ENCODE measurements at regions not wholly inside any gene's neighbourhood (a gene's known extent, or its start where the extent isn't known, plus 50 kb on each side); places are given as distances from the start of the nearest gene placed in this dataset.
A peak's percentile ranks its signal among the peaks of the same experiment; 100 is the strongest.
"Not testable (repeated sequence)": the region's sequence is repeated elsewhere in the genome, so short reads cannot be mapped to it uniquely, and the experiment has no call there.

- no peak for DNase-seq
- H3K9me3 ChIP-seq (replicated peaks), result no peaks in the 10 kb centered on the region
- no peak overlapping the region for H3K27ac ChIP-seq
- 0 out of 2 replicates have a peak, but pooled peaks cover 4% of the 10 kb centered on the region for H3K27me3 ChIP-seq
- no peaks in the 10 kb centered on the region for H3K36me3 ChIP-seq
- no peaks in the 10 kb centered on the region for H3K4me1 ChIP-seq
- no peak overlapping the region for H3K4me3 ChIP-seq
Observed at GRCh38 chr6:115873901-115874300, 186.8 kb downstream of the FRK start.

GRCh38 chr6:115870464-115870863 is 190.2 kb downstream of the FRK start:
- no peaks in the 10 kb centered on the region for H3K36me3 ChIP-seq
- no peak for DNase-seq
- no peaks in the 10 kb centered on the region for H3K9me3 ChIP-seq (replicated peaks)
- H3K27me3 ChIP-seq, result 0 out of 2 replicates have a peak, but pooled peaks cover 4% of the 10 kb centered on the region
- H3K4me1 ChIP-seq, result no peaks in the 10 kb centered on the region
- H3K27ac ChIP-seq, result no peak overlapping the region
- H3K4me3 ChIP-seq, result no peak overlapping the region

DNA sequence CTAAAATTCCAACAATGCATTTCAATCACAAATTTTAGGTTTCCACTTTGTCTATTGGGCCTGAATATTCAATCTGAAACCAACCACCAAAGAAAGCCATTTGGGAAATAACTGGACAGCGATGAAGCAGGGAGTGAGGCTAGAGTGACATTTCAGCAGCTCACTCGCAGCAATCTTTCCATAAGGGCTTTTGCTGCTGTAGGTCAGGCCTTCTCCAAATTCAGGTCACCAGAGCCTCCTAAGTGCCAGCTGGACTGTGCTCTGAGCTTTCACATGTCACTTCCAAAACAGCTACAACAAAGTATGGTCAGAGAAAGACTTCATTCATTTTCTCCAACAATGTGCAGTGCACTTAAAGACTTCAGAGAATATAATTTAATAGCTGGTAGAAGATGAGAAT is 194.8 kb downstream of the FRK start:
- Histone ChIP-seq H3K9me3 (replicated peaks) (no peaks in the 10 kb centered on the region), H3K36me3 (no peaks in the 10 kb centered on the region), H3K4me3 (no peak overlapping the region), H3K4me1 (no peaks in the 10 kb centered on the region), H3K27me3 (no peaks in the 10 kb centered on the region), H3K27ac (no peak overlapping the region)
- no peak for DNase-seq

DNA sequence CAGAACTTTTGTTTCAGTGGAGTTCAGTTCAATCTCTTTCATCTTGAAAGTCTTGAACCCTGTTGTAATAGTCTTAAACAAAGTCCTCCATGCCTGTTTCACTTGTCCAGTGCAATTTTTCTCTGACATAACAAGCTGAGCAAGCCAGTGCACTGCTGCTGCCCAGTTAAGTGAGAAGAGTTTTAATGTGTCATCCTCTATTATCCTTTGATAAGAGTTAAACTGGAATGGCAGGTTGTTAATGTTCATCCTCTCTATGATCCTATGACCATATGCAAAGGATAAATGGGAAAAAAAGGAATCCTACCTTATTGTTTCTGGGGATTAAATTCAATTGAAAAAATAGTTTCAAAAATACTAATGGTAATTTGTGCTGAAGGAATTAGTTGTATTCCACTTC is 197.5 kb downstream of the FRK start:
- DNase-seq, result no peak
- no peak overlapping the region for H3K27ac ChIP-seq
- H3K27me3 ChIP-seq, result no peaks in the 10 kb centered on the region
- H3K4me1 ChIP-seq, result no peaks in the 10 kb centered on the region
- no peaks in the 10 kb centered on the region; the same call in 1 of the 2 replicates for H3K9me3 ChIP-seq (replicated peaks)
- H3K4me3 ChIP-seq, result no peak overlapping the region
- no peaks in the 10 kb centered on the region for H3K36me3 ChIP-seq

DNA sequence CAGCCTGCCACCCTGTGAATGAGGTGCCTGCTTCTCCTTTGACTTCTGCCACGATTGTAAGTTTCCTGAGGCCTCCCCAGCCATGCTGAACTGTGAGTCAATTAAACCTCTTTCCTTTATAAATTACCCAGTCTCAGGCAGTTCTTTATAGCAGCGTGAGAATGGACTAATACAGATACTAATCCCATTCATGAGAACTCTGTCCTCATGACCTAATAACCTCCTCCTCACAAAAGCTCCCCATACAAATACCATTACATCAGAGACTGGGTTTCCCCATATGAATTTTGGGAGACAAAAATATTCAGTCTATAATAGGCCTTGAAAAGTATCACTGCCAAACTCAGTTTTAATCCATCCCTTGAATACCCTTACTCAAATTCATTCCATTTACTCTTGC is 199.0 kb downstream of the FRK start:
- not testable (repeated sequence) for H3K4me3 ChIP-seq
- DNase-seq, result peak in 1 of 2 experiments; percentile 8

GRCh38 chr6:115859577-115859976 is 201.1 kb downstream of the FRK start:
- H3K4me1 ChIP-seq; H3K4me3 ChIP-seq; H3K36me3 ChIP-seq; H3K27me3 ChIP-seq; H3K9me3 ChIP-seq (replicated peaks); DNase-seq; H3K27ac ChIP-seq: not testable (repeated sequence)

More for the DNA sequence above, 199.0 kb downstream of the FRK start:
- H3K9me3 ChIP-seq (replicated peaks); H3K4me1 ChIP-seq; H3K27me3 ChIP-seq; H3K27ac ChIP-seq; H3K36me3 ChIP-seq: not testable (repeated sequence)

- Histone ChIP-seq H3K9me3 (replicated peaks) (peaks cover 4% of the 10 kb centered on the region; the same call in 1 of the 2 replicates), H3K4me3 (no peak overlapping the region), H3K4me1 (no peaks in the 10 kb centered on the region), H3K36me3 (no peaks in the 10 kb centered on the region), H3K27me3 (no peaks in the 10 kb centered on the region), H3K27ac (no peak overlapping the region)
- no peak for DNase-seq
Observed at GRCh38 chr6:115854866-115855665, 205.6 kb downstream of the FRK start.

- Histone ChIP-seq H3K4me1 (peaks cover 4% of the 10 kb centered on the region; the same call in 1 of the 2 replicates), H3K27me3 (no peaks in the 10 kb centered on the region), H3K27ac (no peak overlapping the region), H3K4me3 (no peak overlapping the region), H3K9me3 (replicated peaks) (no peaks in the 10 kb centered on the region), H3K36me3 (no peaks in the 10 kb centered on the region)
- no peak for DNase-seq
Observed at GRCh38 chr6:115847671-115848070, 213.0 kb downstream of the FRK start.

GRCh38 chr6:115843945-115844344 is 216.7 kb downstream of the FRK start:
- Histone ChIP-seq H3K9me3 (replicated peaks) (no peaks in the 10 kb centered on the region), H3K36me3 (no peaks in the 10 kb centered on the region), H3K4me3 (no peak overlapping the region), H3K27me3 (no peaks in the 10 kb centered on the region), H3K27ac (no peak overlapping the region), H3K4me1 (peaks cover 4% of the 10 kb centered on the region; the same call in 1 of the 2 replicates)
- no peak for DNase-seq

- DNase-seq, result no peak
- Histone ChIP-seq H3K9me3 (replicated peaks) (no peaks in the 10 kb centered on the region), H3K27ac (no peak overlapping the region), H3K36me3 (no peaks in the 10 kb centered on the region), H3K4me3 (no peak overlapping the region), H3K4me1 (peaks cover 4% of the 10 kb centered on the region; the same call in 1 of the 2 replicates), H3K27me3 (no peaks in the 10 kb centered on the region)
Observed at GRCh38 chr6:115842338-115842737, 218.4 kb downstream of the FRK start.

GRCh38 chr6:115839583-115840181 is 221.0 kb downstream of the FRK start:
- Histone ChIP-seq H3K27me3 (no peaks in the 10 kb centered on the region), H3K9me3 (replicated peaks) (no peaks in the 10 kb centered on the region), H3K4me3 (no peak overlapping the region), H3K4me1 (no peaks in the 10 kb centered on the region), H3K27ac (no peak overlapping the region), H3K36me3 (no peaks in the 10 kb centered on the region)
- no peak for DNase-seq

DNA sequence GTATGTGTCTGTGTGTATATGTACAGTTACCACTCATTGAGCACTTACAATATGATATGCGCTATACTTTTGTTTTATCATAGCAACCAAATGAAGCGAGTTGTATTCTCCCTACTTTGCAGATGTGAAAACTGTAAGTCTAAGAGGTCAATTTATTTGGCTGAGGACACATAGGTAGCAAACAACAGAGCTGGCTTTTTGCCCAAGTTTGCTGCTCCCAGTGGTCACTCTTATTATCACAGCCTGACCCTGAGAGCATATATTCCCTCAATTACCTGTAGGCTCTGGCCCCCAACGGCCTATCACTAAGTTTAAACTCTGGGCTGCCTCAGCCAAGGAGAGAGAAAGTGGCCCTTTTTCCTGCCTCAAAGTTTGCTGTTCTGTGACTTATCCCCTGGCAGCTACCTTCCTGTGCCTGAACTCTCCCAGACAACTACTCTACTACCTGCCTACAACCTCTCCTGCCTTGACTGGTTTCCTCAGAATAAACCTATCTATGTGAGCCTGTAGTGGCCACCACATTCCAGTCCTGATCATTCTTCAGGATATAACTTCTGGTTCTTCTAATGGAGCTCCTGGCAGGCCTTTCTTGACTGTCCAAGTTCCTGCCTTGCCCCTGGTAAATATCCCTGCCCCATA is 221.8 kb downstream of the FRK start:
- peak; percentile 22 to 62 for DNase-seq

GRCh38 chr6:115838216-115838615 is 222.5 kb downstream of the FRK start:
- H3K27ac ChIP-seq, result no peak overlapping the region
- H3K9me3 ChIP-seq (replicated peaks), result no peaks in the 10 kb centered on the region
- H3K36me3 ChIP-seq, result no peaks in the 10 kb centered on the region
- H3K4me1 ChIP-seq, result no peaks in the 10 kb centered on the region
- no peaks in the 10 kb centered on the region for H3K27me3 ChIP-seq
- no peak for DNase-seq
- H3K4me3 ChIP-seq, result no peak overlapping the region

More for the DNA sequence above, 221.8 kb downstream of the FRK start:
- Histone ChIP-seq H3K9me3 (replicated peaks) (no peaks in the 10 kb centered on the region), H3K4me1 (no peaks in the 10 kb centered on the region), H3K36me3 (no peaks in the 10 kb centered on the region), H3K27me3 (no peaks in the 10 kb centered on the region), H3K4me3 (no peak overlapping the region), H3K27ac (no peak overlapping the region)

DNA sequence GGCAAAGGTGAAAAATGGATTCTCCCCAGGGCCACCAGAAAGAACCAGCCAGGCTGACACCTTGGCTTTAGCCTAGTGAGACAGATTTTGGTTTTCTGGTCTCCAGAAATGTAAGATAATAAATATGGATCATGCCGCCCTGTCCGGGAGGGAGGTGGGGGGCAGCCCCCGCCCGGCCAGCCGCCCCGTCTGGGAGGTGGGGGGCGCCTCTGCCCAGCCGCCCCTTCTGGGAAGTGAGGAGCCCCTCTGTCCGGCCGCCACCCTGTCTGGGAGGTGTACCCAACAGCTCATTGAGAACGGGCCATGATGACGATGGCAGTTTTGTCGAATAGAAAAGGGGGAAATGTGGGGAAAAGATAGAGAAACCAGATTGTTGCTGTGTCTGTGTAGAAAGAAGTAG is 224.3 kb downstream of the FRK start:
- not testable (repeated sequence) for H3K36me3 ChIP-seq; H3K4me3 ChIP-seq; H3K4me1 ChIP-seq; H3K27me3 ChIP-seq; DNase-seq; H3K9me3 ChIP-seq (replicated peaks); H3K27ac ChIP-seq

DNA sequence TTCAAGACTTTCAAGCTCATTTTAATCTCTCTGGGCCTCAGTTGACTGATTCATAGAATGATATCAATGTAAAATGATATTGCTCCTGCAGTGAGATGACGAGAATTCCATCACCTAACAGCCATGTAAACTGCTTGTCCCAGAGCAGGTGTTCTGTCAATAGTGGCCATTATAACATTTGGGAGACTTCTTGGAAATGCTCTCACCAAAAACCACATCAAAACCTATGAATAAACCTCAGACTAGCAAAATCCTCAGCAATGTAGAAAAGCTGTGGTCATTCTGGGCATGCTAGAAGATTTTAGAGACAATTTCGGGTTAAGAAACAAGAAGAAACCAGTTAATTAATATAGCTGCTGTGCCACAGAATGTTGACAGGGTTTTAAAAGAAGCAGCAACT is 225.4 kb downstream of the FRK start:
- Histone ChIP-seq H3K27me3 (no peaks in the 10 kb centered on the region), H3K36me3 (no peaks in the 10 kb centered on the region), H3K27ac (no peak overlapping the region), H3K4me3 (no peak overlapping the region), H3K4me1 (no peaks in the 10 kb centered on the region), H3K9me3 (replicated peaks) (no peaks in the 10 kb centered on the region)
- DNase-seq, result peak in 1 of 2 experiments; percentile 32

Data from SJCRH30 (cell line).